Right forelimb (tissue), 1 donor: ENCODE measurements at regions not wholly inside any gene's neighbourhood (a gene's known extent, or its start where the extent isn't known, plus 50 kb on each side); places are given as distances from the start of the nearest gene placed in this dataset.

Source experiments
- DNase-seq: peaks from one replicate; pipeline ENCODE4 v3.0.0-alpha.2; 2018

GRCh38 chr3:94269763-94270162, 206.9 kb downstream of the NSUN3 start:
- DNase-seq = no peak

DNA sequence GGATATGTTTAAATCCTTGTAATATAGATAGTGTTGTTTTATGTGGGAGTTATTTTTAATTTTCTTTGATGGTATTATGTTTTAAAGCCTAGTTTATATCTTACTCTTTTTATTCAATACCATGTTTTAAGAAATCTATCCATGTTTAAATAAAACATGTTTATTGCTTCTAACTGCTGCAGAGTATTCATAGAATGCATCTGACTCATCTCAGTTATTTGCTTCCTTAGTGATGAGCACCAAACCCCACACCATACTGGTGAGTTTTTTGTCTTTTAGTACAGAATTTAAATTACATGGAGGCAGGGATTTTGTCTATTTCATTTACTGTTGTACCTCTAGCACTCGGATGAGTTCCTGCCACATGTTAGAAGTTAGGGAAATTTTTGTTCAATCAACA, 209.2 kb downstream of the NSUN3 start:
- DNase-seq = no peak

GRCh38 chr3:94280958-94281357, 218.1 kb downstream of the NSUN3 start:
- no peak for DNase-seq

DNA sequence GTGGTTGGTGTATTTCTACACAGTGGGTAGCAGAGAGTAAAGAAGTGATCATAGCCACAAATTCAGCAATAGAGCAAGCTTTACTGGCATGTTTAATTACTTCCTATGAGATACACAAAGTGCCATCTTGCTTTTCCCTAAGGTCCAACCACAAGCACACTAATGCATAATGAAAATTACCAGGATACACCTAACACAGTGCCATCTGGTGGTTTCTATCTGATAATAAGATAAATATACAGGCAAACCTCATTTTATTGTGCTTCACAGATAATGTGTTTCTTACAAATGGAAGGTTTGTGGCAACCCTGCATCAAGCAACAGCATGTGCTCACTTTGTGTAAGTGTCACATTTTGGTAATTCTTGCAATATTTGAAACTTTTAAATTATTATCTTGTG, 223.0 kb downstream of the NSUN3 start:
- no peak for DNase-seq

- DNase-seq = no peak
Observed at GRCh38 chr3:94291686-94292085, 228.8 kb downstream of the NSUN3 start.

DNA sequence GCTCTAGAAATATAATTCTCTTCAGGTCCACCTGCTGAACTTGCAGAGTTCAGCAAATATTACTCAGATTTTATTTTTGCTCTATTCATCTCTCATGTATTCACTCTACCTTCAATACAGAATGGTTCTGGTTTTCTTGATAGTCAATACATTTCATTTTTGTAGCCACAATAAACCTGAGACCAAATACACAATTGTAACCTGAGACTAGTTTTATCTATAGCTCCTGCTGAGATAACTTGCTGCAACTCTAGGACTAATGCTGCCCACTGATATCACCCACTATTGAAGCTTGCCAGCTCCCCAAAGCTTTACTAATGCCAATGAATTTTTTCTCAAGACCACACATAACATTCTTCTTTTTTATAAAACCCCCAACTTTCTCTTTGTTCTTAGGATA, 229.3 kb downstream of the NSUN3 start:
- DNase-seq = no peak

GRCh38 chr3:94293793-94294195, 230.9 kb downstream of the NSUN3 start:
- no peak for DNase-seq

DNA sequence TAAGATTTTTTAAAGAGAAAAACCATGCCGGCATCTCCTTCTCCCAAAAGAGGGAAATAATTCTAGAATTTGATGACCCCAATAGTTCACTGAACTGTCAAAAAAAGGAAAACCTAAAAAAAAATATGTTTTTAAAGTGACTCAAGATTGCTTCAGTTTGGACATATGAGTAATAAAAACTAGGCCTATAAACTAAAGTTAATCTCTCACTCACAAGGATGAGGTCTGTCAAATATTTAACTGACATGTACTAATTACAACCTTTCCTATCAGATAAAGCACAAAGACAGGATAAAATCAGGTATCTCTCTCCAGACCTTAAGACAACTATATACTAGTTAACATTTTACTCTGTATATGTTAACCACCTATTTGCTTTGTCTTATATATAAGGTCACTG, 231.9 kb downstream of the NSUN3 start:
- no peak for DNase-seq

DNA sequence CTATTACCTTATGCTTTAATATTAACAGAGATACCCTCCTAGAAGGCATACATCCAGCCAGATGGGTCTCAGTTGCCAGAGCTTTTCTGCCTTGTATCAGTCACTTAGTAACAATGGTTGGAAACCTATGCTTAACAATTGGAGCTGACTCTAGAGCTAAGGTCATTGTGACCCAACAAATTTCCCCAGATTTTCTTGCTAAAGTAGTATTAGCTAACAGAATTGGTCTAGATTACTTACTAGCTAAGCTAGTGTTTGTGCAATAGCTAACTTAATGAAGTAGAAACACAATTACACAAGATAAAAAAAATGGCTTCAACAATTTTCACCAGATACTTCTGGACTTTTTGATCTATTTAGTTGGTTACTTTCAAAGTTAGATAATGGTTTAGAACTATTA, 236.9 kb downstream of the NSUN3 start:
- no peak for DNase-seq

- DNase-seq = no peak
Observed at GRCh38 chr3:94301366-94301765, 238.5 kb downstream of the NSUN3 start.

- DNase-seq = no peak
Observed at GRCh38 chr3:94303266-94303665, 240.4 kb downstream of the NSUN3 start.

DNA sequence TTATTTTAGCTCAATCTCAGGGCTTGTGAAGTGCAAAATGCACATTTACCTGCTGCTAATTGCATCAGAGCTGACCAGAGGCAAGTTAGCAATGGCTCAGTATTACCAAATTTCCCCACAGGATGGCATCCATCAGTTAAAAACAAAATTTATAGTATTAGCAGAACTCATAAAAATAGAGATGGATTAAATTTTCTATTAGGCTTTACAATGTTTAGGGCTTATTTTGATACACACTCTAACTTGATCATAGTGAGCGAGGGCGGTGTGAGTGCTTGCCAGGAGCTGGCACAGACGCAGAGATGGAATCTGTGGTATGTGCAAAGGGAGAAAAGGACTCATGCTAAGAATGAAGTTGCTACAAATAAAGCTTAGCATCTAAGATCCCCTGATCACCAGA, 241.0 kb downstream of the NSUN3 start:
- DNase-seq = no peak

- DNase-seq = no peak
Observed at GRCh38 chr3:94304954-94305353, 242.1 kb downstream of the NSUN3 start.

GRCh38 chr3:94305835-94306611, 243.2 kb downstream of the NSUN3 start:
- no peak for DNase-seq

DNA sequence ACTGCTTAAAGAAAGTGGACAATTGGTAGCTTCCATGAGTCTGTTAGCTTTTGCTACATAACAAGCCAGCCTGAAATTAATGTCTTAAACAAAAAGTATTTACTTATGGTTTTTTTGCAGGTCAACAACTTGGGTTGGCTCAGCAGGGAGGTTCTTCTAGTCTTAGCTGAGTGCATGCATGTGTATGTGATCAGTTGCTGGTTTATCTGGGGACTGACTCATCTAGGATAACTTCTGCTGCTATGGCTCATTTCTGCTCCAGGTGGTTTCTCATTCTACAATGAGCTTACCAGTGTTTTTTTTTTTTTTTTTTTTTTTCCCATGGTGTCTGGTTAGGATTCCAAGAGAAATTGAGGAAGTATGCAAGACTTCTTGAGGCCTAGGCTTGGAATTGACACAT, 244.7 kb downstream of the NSUN3 start:
- no peak for DNase-seq

- no peak for DNase-seq
Observed at GRCh38 chr3:94308767-94309166, 245.9 kb downstream of the NSUN3 start.

- no peak for DNase-seq
Observed at GRCh38 chr3:94310341-94311135, 247.7 kb downstream of the NSUN3 start.

GRCh38 chr3:94311651-94312050, 248.8 kb downstream of the NSUN3 start:
- no peak for DNase-seq

- no peak for DNase-seq
Observed at GRCh38 chr3:94314218-94314883, 251.5 kb downstream of the NSUN3 start.

GRCh38 chr3:94317017-94317416, 254.2 kb downstream of the NSUN3 start:
- DNase-seq = no peak

DNA sequence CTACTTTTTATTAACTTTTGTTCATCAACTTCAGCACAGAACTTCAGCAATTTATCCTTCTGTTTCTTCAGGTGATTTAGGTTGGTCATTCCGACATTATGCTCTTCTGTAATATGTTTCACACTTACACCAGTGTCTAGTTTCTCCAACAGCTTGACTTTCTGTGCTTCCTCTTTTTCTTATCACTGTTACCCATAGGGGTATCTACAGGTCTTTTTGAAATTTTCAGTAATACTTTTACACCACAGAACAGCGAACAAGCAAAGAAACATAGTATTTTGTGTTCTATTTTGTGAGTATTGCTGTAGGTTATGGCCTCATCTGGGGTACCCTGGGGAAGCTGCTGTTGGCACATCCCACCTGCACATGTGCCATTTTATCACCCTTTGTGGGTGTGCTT, 260.7 kb downstream of the NSUN3 start:
- no peak for DNase-seq

DNA sequence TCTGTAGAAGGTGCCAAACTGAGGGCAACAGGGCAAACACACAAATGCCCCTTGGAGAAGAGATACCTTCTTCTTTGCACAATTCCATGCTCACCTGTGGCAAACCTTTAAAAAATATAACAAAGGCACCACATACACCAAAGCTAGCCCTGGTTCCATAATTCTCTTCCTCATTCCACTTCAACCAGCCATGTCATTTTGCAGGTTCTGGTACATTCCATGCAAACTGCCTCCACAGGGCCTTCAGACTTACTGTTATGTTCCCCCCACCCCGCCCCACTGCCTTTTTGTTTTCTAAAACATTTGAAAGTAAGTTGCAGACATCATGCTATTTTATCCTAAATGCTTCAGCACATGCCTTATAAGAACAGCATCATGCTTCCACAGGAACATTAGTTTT, 269.0 kb downstream of the NSUN3 start:
- no peak for DNase-seq

- no peak for DNase-seq
Observed at GRCh38 chr3:94336046-94336753, 273.3 kb downstream of the NSUN3 start.
